ENCODE measurements at regions not wholly inside any gene's neighbourhood (a gene's known extent, or its start where the extent isn't known, plus 50 kb on each side); places are given as distances from the start of the nearest gene placed in this dataset.

- no peak for DNase-seq
Measured at GRCh38 chr18:22674272-22674671, 256.6 kb upstream of the CTAGE1 start.

- no peak for DNase-seq
Measured at GRCh38 chr18:22675006-22675405, 257.3 kb upstream of the CTAGE1 start.

- no peak for DNase-seq
Measured at GRCh38 chr18:22676423-22676822, 256.7 kb upstream of the RBBP8 start.

DNA sequence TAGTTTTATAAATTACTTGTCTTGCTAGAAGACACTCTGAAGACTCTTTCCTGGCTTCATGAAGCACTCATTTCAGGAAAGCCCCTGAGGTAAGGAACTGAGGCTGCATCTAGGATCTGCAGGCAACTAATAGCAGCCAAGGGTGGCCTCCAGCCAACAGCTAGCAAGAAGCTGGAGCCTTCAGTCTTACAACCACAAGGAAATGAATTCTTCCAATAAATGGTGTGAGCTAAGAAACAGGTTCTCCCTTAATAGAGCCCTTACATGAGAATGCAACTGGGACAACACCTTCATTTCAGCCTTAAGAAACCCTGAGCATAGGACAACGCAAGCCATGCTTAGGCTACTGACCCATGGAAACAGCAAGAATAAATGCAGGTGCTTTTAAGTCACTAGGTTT, 254.6 kb upstream of the RBBP8 start:
- DNase-seq: no peak

GRCh38 chr18:22680944-22681343, 252.2 kb upstream of the RBBP8 start:
- DNase-seq: no peak

DNA sequence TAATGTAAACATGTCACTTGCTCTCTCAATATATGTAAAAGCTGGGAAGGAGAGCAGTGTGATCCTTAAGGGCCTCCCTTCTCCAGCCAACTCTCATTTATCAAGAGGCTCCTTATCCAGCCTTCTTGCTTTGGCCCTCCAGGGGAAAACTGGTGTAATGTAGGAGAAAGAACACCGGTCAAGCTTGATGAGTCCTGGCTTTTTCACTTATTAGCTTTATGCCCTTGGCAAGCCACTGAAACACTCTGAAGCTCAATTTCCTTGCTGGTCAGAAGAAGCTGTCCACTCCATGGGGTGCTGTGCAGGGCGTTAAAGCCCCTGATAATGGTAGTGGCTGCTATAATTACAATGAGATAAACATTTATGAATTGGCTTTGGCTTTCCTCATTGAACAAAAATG, 251.2 kb upstream of the RBBP8 start:
- DNase-seq: no peak

GRCh38 chr18:22682720-22683119, 250.4 kb upstream of the RBBP8 start:
- no peak for DNase-seq

GRCh38 chr18:22683196-22683676, 249.9 kb upstream of the RBBP8 start:
- DNase-seq: peak; percentile 75

GRCh38 chr18:22683786-22684185, 249.3 kb upstream of the RBBP8 start:
- no peak for DNase-seq

- DNase-seq: no peak
Measured at GRCh38 chr18:22684268-22684667, 248.9 kb upstream of the RBBP8 start.

GRCh38 chr18:22685788-22686187, 247.3 kb upstream of the RBBP8 start:
- no peak for DNase-seq

DNA sequence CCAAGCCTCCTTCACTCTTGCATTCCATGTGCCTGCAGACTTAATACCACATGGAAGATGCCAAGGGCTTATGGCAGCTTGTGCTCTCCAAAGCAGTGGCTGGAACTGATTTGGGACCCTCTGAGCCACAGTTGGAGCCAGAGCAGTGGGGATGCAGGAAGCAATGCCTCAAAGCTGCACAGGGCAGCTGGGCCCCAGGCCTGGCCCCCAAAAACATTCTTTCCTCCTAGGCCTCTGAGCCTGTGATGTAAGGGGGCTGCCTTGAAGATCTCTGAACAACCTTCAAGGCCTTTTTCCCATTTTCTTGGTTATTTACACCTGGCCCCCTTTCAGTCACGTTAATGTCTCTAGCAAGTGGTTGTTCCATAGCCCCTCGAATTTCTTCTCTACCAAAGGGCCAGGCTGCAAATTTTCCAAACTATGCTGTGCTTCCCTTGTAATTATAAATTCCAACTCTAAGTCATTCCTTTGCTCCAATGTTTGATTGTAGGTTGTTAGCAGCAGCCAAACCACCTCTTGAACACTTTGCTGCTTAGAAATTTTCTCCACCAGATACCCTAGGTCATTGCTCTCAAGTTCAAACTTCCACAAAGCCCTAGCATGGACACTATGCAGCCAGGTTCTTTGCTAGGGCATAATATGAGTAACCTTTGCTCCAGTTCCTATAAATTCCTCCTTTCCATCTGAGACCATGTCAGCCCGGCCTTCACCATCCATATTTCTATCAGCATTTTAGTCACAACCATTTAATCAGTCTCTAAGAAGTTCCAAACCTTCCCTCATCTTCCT, 245.0 kb upstream of the RBBP8 start:
- no peak for DNase-seq

GRCh38 chr18:22688877-22689496, 244.1 kb upstream of the RBBP8 start:
- DNase-seq: no peak

DNA sequence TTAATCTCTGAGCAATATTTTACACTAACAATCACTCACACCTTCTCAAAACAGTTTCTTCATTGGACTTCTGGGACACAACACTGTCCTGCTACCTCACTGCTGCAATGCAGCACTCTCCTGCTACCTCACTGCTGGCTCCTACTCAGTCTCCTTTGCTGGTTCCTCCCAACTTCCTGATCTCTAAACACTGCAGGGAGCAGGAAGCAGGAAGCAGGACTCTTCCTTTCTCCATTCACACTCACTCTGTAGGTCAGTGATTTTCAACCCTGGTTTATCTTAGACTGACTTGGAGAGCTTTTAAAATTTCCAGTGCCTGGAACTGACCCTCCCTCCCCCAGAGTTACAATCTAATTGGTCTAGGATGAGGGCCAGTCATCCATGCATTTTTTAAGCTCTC, 243.4 kb upstream of the RBBP8 start:
- DNase-seq: no peak

DNA sequence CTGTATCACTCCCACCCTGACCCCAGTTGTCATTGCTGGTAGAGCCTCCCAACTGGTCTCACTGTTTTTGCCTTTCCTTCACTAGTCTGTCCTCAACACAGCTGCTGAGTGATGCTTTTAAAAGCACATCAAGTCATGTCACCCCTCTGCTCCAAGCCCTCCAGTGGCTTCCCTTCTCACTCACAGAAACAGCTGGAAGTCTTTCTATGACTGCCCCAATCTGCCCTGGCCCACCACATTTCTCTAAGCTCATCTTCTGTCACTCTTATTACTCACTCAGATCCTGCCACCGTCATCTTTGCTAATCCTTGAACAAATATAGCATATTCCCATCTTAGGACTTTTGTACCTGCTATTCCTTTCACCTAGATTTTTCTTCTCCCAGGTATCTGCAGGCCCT, 242.6 kb upstream of the RBBP8 start:
- no peak for DNase-seq

- DNase-seq: peak; percentile 76
Measured at GRCh38 chr18:22691946-22692710, 241.0 kb upstream of the RBBP8 start.

DNA sequence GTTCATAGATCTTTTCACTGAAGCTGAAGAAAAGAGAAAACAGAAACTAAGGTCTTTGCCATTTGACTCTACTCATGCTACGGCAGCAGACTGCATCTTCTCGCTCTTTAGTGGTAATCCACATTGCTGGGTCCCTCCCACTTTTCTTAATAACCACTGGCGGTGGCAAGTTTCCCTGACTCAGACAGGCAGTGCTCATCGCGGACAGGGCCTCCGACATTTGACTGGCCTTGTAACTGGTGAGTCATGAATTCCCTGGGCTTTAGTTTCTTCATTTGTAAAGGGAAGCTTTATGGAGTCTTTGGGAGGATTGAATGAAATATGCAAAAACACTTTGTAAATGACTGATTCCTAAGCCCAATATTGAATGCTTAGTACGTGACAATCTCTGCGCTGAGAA, 238.2 kb upstream of the RBBP8 start:
- no peak for DNase-seq

- DNase-seq: no peak
Measured at GRCh38 chr18:22695674-22696073, 237.5 kb upstream of the RBBP8 start.

- DNase-seq: no peak
Measured at GRCh38 chr18:22697561-22697960, 235.6 kb upstream of the RBBP8 start.

DNA sequence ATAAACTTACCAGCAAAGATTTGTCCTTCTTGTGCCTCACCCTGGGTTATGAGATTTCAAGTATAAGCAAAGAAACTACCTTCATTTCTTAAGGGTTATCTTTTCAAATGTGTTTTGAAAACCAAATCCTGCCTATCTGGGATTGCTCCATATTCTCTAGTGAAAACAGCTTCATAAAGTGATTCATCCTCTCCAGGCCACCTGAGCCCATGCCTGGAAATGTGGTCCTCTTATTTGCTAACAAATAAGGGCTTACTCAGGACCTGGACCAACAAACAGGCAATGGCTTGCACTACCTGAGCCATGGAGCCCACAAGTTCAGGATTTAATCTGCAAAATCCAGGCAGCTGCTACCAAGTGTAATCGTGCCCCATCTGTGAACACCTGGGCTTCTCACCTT, 234.4 kb upstream of the RBBP8 start:
- DNase-seq: no peak

- DNase-seq: no peak
Measured at GRCh38 chr18:22699629-22700028, 233.5 kb upstream of the RBBP8 start.

DNA sequence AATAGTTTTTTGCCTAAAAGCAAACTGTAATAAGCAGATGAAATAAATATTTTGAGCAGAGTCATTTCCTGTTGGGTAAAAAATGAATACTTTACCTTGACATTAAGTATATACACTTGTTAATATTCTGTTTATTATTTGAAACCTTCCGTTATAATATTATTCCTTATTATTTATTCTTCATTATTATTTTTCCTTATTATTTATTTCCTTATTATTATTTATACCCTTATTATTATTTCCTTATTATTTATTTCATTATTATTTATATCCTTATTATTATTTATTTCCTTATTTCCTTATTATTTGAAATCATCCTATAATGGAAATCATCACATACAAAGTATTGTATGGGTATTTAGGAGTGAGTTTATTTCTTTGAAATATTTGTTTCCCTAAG, 232.2 kb upstream of the RBBP8 start:
- DNase-seq: no peak

- no peak for DNase-seq
Measured at GRCh38 chr18:22701326-22701725, 231.8 kb upstream of the RBBP8 start.

Data from skin of body (tissue), 1 donor.